HUES64 (cell line): ENCODE measurements at regions not wholly inside any gene's neighbourhood (a gene's known extent, or its start where the extent isn't known, plus 50 kb on each side); places are given as distances from the start of the nearest gene placed in this dataset.

ENCODE experiments used
- H3K27ac ChIP-seq: 2 replicates; pipeline ENCODE4 v1.7.0; 2013; ENCODE audit warnings: low read depth, low read length, inconsistent platforms
- H3K27me3 ChIP-seq: 2 replicates; pipeline ENCODE4 v1.6.1; 2013; ENCODE audit warnings: mild to moderate bottlenecking, low read length; ENCODE audit not compliant: insufficient read depth
- H3K36me3 ChIP-seq: 2 replicates; pipeline ENCODE4 v1.6.1; 2013; ENCODE audit warnings: mild to moderate bottlenecking, low read length; ENCODE audit not compliant: insufficient read depth
- H3K4me1 ChIP-seq: 2 replicates; pipeline ENCODE4 v1.6.1; 2013; ENCODE audit warnings: mild to moderate bottlenecking, low read length, moderate library complexity; ENCODE audit not compliant: insufficient read depth
- H3K4me3 ChIP-seq: 2 replicates; pipeline ENCODE4 v1.5.1; 2013; ENCODE audit warnings: mild to moderate bottlenecking, low read length, moderate library complexity
- H3K9ac ChIP-seq: 2 replicates; pipeline ENCODE4 v1.6.1; 2013; ENCODE audit warnings: mild to moderate bottlenecking, low read depth, low read length
- H3K9me3 ChIP-seq: 2 replicates; pipeline ENCODE4 v1.6.1; 2013; ENCODE audit warnings: low read depth, low read length; ENCODE audit not compliant: insufficient read depth
- WGBS: fragments of 150-250, 120-280 bp; methylation state at CpG from one replicate; pipeline ENCODE4 v1.1.7; 2013; ENCODE audit warnings: missing lambda C conversion rate; 5-methylcytosine and 5-hydroxymethylcytosine counted together

DNA sequence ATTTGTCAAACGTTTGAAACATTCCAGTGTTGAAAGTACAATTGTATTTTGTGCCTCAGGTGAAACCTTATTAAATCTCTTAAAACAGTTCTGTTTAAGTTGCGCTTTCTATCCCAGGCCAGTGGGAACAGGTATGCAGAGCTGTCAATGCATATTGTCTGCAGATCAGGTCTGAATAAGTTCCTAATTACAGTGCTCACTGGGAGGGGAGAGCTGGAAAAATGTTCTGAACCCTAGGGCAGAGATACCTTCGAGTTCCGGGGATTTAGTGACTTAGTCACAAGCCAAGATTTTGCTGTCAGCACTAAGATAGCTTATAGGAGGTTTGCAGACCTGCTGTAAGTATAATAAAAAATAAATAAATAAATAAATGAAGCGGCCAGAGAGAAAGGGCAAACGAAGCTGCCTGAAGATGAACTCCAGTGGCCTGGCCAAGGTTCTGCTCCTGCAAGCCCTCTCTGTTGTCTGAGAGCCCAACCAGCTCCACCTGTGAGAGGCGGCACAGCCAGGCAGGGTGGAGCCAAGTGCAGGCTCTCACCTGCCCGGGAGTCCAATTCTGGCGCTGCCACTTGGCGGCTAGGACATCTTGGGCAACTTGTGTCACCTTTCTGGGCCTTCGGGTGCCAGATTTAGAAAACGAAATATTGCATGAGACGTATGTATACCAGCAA lies 97.9 kb upstream of the SLC7A1 start:
- Histone ChIP-seq H3K36me3 (no peaks in the 10 kb centered on the region), H3K4me1 (no peaks in the 10 kb centered on the region), H3K9me3 (no peaks in the 10 kb centered on the region), H3K9ac (no peak overlapping the region), H3K4me3 (no peak overlapping the region), H3K27ac (no peak overlapping the region), H3K27me3 (no peaks in the 10 kb centered on the region)
- 93% methylated on average over 13 of the region's 13 CpGs for WGBS

DNA sequence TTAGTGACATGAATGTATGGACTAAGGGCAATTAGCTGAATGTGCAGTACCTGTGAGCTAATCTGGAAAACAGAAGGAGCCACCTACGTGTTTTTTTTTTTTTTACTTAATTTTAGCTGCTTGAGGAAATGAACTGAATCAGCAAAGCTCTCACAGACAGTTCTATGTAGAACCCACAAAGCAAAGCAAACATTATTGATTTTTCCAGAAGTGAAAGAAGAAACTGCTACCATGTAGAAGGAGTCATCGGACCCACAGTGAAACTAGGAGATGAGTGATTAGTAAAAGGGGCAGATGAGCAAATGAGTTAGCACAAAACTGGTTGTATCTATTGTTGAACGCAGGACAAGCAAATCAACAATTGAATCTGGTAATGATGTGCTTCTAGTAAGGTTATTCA lies 94.1 kb upstream of the SLC7A1 start:
- Histone ChIP-seq H3K27me3 (no peaks in the 10 kb centered on the region), H3K9me3 (no peaks in the 10 kb centered on the region), H3K27ac (no peak overlapping the region), H3K4me3 (no peak overlapping the region), H3K9ac (no peak overlapping the region), H3K4me1 (no peaks in the 10 kb centered on the region), H3K36me3 (no peaks in the 10 kb centered on the region)
- 90% methylated on average over 3 of the region's 3 CpGs for WGBS

DNA sequence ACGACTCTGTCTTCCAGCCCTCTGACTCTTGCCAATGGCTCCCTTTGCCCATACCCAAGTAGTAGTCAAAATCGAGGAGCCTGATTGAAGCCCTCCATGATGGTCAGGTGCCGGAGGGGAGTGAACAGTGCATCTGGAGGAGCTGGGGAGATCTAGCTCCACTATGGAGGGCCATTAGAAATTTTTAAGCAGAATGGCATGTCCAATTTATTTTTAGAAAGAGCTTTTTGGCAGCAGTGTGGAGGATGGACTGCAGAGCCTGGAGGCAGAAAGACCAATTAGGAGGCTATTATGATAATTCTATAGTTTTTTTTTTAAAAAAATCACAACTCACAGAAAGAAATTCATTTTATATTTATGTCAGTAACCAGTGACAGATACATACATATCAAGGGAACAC lies 92.7 kb upstream of the SLC7A1 start:
- H3K27ac ChIP-seq: no peak overlapping the region
- H3K9ac ChIP-seq: no peak overlapping the region
- H3K36me3 ChIP-seq: no peaks in the 10 kb centered on the region
- H3K4me3 ChIP-seq: no peak overlapping the region
- 91% methylated on average over 3 of the region's 3 CpGs for WGBS
- no peaks in the 10 kb centered on the region for H3K9me3 ChIP-seq
- no peaks in the 10 kb centered on the region for H3K27me3 ChIP-seq
- no peaks in the 10 kb centered on the region for H3K4me1 ChIP-seq

DNA sequence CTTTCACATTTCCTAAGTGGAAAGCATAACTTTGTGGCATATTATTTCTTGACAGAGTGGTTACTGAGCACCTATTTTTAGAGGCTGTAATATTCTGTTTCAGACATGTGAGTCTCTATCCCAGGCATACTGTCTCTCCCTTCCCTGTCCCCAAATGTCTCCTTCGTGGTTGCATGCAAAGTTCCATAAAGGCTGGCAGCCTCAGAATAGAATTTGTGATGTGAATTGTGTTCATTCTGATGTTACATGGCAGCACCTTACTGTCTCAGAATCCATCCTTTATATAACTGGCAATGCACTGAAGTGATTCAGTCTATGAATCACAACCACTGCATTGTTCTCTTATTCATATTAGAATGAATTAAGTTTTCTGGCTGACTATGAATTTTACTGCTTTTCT lies 89.0 kb upstream of the SLC7A1 start:
- no CpG with 5 or more reads among the region's 1 CpG for WGBS
- Histone ChIP-seq H3K9ac (no peak overlapping the region), H3K27me3 (no peaks in the 10 kb centered on the region), H3K4me1 (no peaks in the 10 kb centered on the region), H3K9me3 (no peaks in the 10 kb centered on the region), H3K4me3 (no peak overlapping the region), H3K36me3 (no peaks in the 10 kb centered on the region), H3K27ac (no peak overlapping the region)

DNA sequence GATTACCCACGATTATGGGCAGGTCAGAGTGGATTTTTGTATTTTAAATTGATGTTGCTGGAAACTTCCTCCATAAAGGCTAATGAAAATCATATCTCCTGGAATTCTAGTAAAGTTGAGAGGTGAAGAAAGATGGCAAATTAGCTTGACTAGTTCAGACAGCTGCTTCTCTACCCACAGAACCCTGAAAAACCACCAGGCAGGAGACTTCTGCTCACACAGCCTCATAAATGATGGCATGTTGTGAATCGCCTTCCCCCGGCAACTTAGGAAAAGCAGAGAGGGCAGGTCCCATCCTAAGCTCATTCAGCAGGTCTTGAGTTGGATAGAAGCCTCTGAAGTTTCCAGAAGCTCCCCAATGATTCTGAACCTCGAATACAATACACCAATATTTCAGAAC lies 87.6 kb upstream of the SLC7A1 start:
- Histone ChIP-seq H3K4me1 (no peaks in the 10 kb centered on the region), H3K27me3 (no peaks in the 10 kb centered on the region), H3K9ac (no peak overlapping the region), H3K36me3 (no peaks in the 10 kb centered on the region), H3K27ac (no peak overlapping the region), H3K4me3 (no peak overlapping the region), H3K9me3 (no peaks in the 10 kb centered on the region)
- 89% methylated on average over 4 of the region's 4 CpGs for WGBS

DNA sequence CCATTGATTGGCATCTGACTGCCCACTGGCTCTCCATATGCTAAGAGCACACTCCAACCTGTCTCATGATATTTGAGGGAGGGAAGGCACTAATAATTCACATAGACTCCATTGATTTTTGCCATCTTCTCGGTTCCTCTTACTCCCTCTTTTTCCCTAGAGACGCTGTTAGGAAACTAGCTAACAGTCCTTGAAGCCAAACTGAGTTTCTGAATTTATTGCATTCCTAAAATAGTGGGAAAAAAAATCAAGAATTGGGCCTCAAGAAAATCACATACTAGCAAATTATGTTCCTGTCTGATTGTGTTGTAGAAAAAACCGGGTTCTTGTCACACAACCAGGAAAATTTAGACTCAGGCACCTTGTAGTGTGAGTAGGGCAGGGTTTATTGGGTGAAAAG lies 86.4 kb upstream of the SLC7A1 start:
- no peaks in the 10 kb centered on the region for H3K9me3 ChIP-seq
- H3K4me3 ChIP-seq: no peak overlapping the region
- 96% methylated on average over 3 of the region's 3 CpGs for WGBS
- H3K4me1 ChIP-seq: no peaks in the 10 kb centered on the region
- no peaks in the 10 kb centered on the region for H3K27me3 ChIP-seq
- H3K9ac ChIP-seq: no peak overlapping the region
- H3K36me3 ChIP-seq: no peaks in the 10 kb centered on the region
- H3K27ac ChIP-seq: no peak overlapping the region

DNA sequence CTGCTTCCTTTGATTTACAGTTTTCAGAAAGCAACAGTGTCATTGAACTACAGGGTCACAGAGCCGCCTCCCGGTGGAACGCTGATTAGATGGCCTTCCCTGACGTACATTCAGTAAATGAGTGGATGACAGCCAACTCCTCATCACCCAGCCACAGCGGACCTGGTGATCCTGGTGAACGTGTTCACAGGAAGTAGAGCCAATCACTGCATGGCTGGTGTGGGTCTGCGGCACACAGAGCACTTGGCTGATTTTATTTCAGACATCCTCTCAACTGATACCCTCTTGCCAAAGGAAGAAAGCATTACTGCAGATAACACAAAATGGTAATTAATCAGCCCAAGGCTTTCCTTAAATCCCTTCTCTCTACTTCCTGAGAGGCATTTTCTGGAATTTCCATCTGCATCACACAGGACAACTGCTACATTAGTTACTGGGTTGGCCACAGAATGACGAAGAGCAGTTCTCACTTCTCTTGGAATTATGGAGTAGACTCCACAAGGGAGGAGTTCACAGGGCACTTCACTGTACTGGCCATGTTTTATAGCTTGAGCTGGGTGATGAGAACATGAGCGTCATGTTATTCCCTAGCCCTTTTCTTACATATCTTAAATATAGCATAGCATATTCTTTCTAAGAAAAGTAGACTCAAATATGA lies 84.0 kb upstream of the SLC7A1 start:
- 90% methylated on average over 8 of the region's 9 CpGs for WGBS
- no peaks in the 10 kb centered on the region for H3K9me3 ChIP-seq

DNA sequence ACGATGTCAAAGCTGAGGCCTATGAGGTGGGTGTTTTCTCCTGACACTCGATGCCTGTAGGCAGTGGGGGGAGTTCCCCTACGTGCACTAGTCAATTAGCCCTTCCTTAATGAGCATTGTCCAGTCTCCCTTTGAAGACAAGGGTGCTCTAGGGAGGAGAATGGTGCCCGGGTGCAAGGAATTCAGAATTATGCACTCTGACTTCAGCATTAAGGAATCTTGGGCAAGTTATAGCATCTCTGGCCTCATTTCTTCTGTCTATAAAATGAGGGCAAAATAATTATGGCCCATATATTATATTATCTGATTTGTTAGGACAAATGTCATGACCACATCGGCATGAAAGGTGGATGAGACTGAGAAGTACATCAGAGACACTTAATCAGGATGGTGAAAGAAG lies 82.1 kb upstream of the SLC7A1 start:
- Histone ChIP-seq H3K9me3 (no peaks in the 10 kb centered on the region), H3K4me1 (no peaks in the 10 kb centered on the region), H3K36me3 (no peaks in the 10 kb centered on the region), H3K27ac (no peak overlapping the region), H3K27me3 (no peaks in the 10 kb centered on the region), H3K9ac (no peak overlapping the region), H3K4me3 (no peak overlapping the region)
- 92% methylated on average over 5 of the region's 5 CpGs for WGBS

More for the DNA sequence above, 84.0 kb upstream of the SLC7A1 start:
- Histone ChIP-seq H3K9ac (no peak overlapping the region), H3K4me3 (no peak overlapping the region), H3K4me1 (no peaks in the 10 kb centered on the region), H3K36me3 (no peaks in the 10 kb centered on the region), H3K27me3 (no peaks in the 10 kb centered on the region), H3K27ac (no peak overlapping the region)

DNA sequence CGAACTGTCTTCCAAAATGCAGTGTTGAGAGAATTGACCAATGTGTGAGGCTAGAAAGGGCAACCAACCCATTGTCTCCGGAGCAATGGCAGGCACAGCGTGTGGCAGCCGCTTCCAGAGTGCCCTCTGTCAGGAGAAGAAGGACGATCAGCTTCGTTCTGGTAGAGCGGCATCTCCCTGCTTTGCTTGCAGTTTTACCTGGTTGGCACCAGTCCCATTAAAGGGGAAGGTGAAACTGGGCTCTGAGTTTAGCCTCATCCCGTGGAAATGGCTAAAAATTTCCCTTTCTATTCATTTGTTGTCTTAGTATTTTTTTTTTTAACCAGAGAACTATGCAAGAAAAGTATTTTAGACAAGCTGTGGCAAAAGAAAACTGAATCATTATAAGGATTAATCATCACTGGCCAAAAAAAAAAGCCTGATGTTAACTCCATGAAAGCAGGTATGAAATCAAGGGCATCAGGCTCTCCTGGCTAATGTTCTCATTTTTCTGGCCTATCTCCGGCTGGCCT lies 81.5 kb upstream of the SLC7A1 start:
- H3K27me3 ChIP-seq: no peaks in the 10 kb centered on the region
- H3K4me1 ChIP-seq: no peaks in the 10 kb centered on the region
- no peak overlapping the region for H3K9ac ChIP-seq
- no peak overlapping the region for H3K27ac ChIP-seq
- no peaks in the 10 kb centered on the region for H3K9me3 ChIP-seq
- WGBS: 88% methylated on average over 9 of the region's 9 CpGs
- H3K36me3 ChIP-seq: no peaks in the 10 kb centered on the region
- H3K4me3 ChIP-seq: no peak overlapping the region

DNA sequence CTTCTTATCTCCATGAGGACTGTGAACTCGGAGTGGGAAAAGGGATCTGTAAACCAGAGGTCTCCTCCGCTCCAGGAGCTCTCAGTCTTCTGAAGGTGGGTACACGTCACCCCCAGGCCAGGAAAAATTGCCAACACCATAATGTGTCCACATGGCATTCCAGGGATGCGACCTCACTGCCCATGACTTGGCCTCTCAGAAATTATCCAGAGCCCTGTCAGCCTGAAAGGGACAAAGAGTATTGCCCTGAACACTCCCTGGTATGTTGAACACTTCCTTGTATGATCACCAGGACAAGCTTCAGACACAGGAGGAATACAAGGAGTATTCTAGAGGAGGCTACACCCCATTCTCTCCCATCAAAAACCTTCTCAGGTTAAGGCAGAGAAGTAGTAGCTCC lies 81.0 kb upstream of the SLC7A1 start:
- 92% methylated on average over 4 of the region's 4 CpGs for WGBS
- H3K27me3 ChIP-seq: no peaks in the 10 kb centered on the region
- no peak overlapping the region for H3K9ac ChIP-seq
- no peaks in the 10 kb centered on the region for H3K4me1 ChIP-seq
- H3K27ac ChIP-seq: no peak overlapping the region
- H3K4me3 ChIP-seq: no peak overlapping the region
- H3K9me3 ChIP-seq: no peaks in the 10 kb centered on the region
- H3K36me3 ChIP-seq: no peaks in the 10 kb centered on the region

DNA sequence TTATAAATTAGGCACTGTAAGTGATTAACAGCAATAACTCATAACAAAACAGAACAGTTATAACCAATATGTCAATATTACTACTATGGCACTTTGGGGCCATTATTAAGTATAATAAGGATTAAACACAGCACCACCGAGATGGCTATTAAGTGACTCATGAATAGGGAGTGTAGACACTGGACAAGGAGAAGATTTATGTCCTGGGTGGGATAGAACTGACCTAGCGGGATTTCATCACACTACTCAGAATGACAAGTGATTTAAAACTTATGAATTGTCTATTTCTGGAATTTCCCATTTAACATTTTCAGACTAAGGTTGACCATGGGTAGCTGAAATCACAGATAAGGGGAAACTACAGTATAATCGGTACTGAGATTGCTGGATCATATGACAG lies 79.0 kb upstream of the SLC7A1 start:
- Histone ChIP-seq H3K9me3 (no peaks in the 10 kb centered on the region), H3K27me3 (no peaks in the 10 kb centered on the region), H3K9ac (no peak overlapping the region), H3K4me1 (no peaks in the 10 kb centered on the region), H3K4me3 (no peak overlapping the region), H3K36me3 (no peaks in the 10 kb centered on the region), H3K27ac (no peak overlapping the region)
- WGBS: 83% methylated on average over 2 of the region's 3 CpGs
